IMR-90 (cell line): ENCODE measurements at regions not wholly inside any gene's neighbourhood (a gene's known extent, or its start where the extent isn't known, plus 50 kb on each side); places are given as distances from the start of the nearest gene placed in this dataset.

Experiments
- ATAC-seq: fragments of 200-7000 bp; cut with Tn5 transposase; 2 replicates; pipeline ENCODE4 v1.9.1; 2020; ENCODE audit warnings: low read depth, mild to moderate bottlenecking, moderate library complexity
- BruUV-seq: library from RNA; stranded (reverse); fragments of 400-500 nt; replicated peaks from 2 replicates; lab custom pipeline; 2021; lab: Mats Ljungman, UMichigan
- CTCF ChIA-PET: fragments of 300-600 bp; formaldehyde crosslinking; extraction: SDS; loops from one replicate; lab custom pipeline; 2021; ENCODE audit warnings: antibody characterized with exemption; lab: Yijun Ruan, JAX
- POLR2A ChIA-PET: fragments of 300-600 bp; sonication (Branson Sonifier 250); formaldehyde crosslinking; loops from one replicate; lab custom pipeline; 2022; ENCODE audit warnings: antibody characterized with exemption; ENCODE audit not compliant: unreplicated experiment; lab: Charles Lee
- DNase-seq: peaks from one replicate; pipeline ENCODE4 v3.0.0; 2013
- H2AFZ ChIP-seq: replicated peaks from 2 replicates; pipeline ENCODE3; 2013; ENCODE audit warnings: low read length, mild to moderate bottlenecking; ENCODE audit not compliant: poor library complexity
- H2AK5ac ChIP-seq: 2 replicates; pipeline ENCODE4 v1.6.1; 2013; ENCODE audit warnings: low read depth, low read length, inconsistent platforms
- H2AK9ac ChIP-seq: replicated peaks from 2 replicates; pipeline ENCODE3; 2013; ENCODE audit warnings: mild to moderate bottlenecking, low read depth, low read length, moderate library complexity; ENCODE audit not compliant: poor library complexity
- H2BK120ac ChIP-seq: 2 replicates; pipeline ENCODE4 v1.6.1; 2013; ENCODE audit warnings: low read depth, low read length, inconsistent platforms
- H2BK15ac ChIP-seq: 3 replicates; pipeline ENCODE4 v1.6.1; 2013; ENCODE audit warnings: low read depth, low read length, inconsistent platforms
- H2BK20ac ChIP-seq: 2 replicates; pipeline ENCODE4 v1.6.1; 2013; ENCODE audit warnings: low read depth, mild to moderate bottlenecking, inconsistent platforms, low read length, moderate library complexity
- H2BK5ac ChIP-seq: 2 replicates; pipeline ENCODE4 v1.6.1; 2013; ENCODE audit warnings: mild to moderate bottlenecking, low read depth, low read length, inconsistent platforms; ENCODE audit not compliant: poor library complexity, severe bottlenecking
- H3K14ac ChIP-seq: replicated peaks from 2 replicates; pipeline ENCODE4 v1.6.1; 2013; ENCODE audit warnings: low read depth, low read length, inconsistent platforms
- H3K18ac ChIP-seq: 2 replicates; pipeline ENCODE4 v1.6.1; 2013; ENCODE audit warnings: low read depth, low read length, control low read depth
- H3K23ac ChIP-seq: 2 replicates; pipeline ENCODE4 v1.6.1; 2013; ENCODE audit warnings: low read depth, low read length, inconsistent platforms
- H3K27ac ChIP-seq: 2 replicates; pipeline ENCODE4 v1.5.1; 2013; ENCODE audit warnings: mild to moderate bottlenecking, control low read depth, low read length; ENCODE audit not compliant: insufficient read depth
- H3K27me3 ChIP-seq: 2 replicates; pipeline ENCODE4 v1.6.1; 2013; ENCODE audit warnings: low read length; ENCODE audit not compliant: control insufficient read depth, insufficient read depth
- H3K36me3 ChIP-seq: 2 replicates; pipeline ENCODE4 v1.6.1; 2013; ENCODE audit warnings: low read length, mixed read lengths; ENCODE audit not compliant: control insufficient read depth, insufficient read depth
- H3K4ac ChIP-seq: 2 replicates; pipeline ENCODE4 v1.6.1; 2013; ENCODE audit warnings: low read depth, low read length, inconsistent platforms
- H3K4me1 ChIP-seq: 2 replicates; pipeline ENCODE4 v1.6.1; 2013; ENCODE audit warnings: low read length, mixed read lengths; ENCODE audit not compliant: control insufficient read depth, insufficient read depth
- H3K4me2 ChIP-seq: 2 replicates; pipeline ENCODE4 v1.6.1; 2013; ENCODE audit warnings: low read depth, mild to moderate bottlenecking, control low read depth, low read length, moderate library complexity
- H3K4me3 ChIP-seq: 2 replicates; pipeline ENCODE4 v1.5.1; 2013; ENCODE audit warnings: low read depth, mild to moderate bottlenecking, control low read depth, low read length, moderate library complexity; ENCODE audit not compliant: insufficient read depth
- H3K56ac ChIP-seq: 2 replicates; pipeline ENCODE4 v1.6.1; 2013; ENCODE audit warnings: low read length, inconsistent platforms; ENCODE audit not compliant: insufficient read depth; ENCODE audit errors: extremely low read depth
- H3K79me1 ChIP-seq, 2 experiments: 2 replicates each; pipeline ENCODE4 v1.6.1; 2013; ENCODE audit warnings: low read length in 2 of 2, inconsistent platforms in 1 of 2, low read depth in 1 of 2
- H3K9ac ChIP-seq: 2 replicates; pipeline ENCODE4 v1.6.1; 2013; ENCODE audit warnings: low read depth, low read length, control low read depth
- H3K9me1 ChIP-seq: 2 replicates; pipeline ENCODE4 v1.6.1; 2013; ENCODE audit warnings: low read length, inconsistent platforms; ENCODE audit not compliant: insufficient read depth
- H3K9me3 ChIP-seq: 2 replicates; pipeline ENCODE4 v1.6.1; 2013; ENCODE audit warnings: low read length; ENCODE audit not compliant: control insufficient read depth, insufficient read depth
- H4K20me1 ChIP-seq: 2 replicates; pipeline ENCODE4 v1.6.1; 2013; ENCODE audit warnings: low read length, inconsistent platforms; ENCODE audit not compliant: insufficient read depth
- H4K5ac ChIP-seq: 2 replicates; pipeline ENCODE4 v1.6.1; 2013; ENCODE audit warnings: mild to moderate bottlenecking, low read depth, low read length, control low read depth
- H4K8ac ChIP-seq, 2 experiments: 2 replicates each; pipeline ENCODE4 v1.6.1; 2013; ENCODE audit warnings: low read depth in 2 of 2, low read length in 2 of 2, control low read depth in 1 of 2, inconsistent platforms in 1 of 2
- H4K91ac ChIP-seq: 2 replicates; pipeline ENCODE4 v1.6.1; 2013; ENCODE audit warnings: low read depth, low read length, inconsistent platforms; ENCODE audit not compliant: insufficient read depth
- BHLHE40 ChIP-seq: fragments of 150-350 bp; IDR thresholded peaks from 2 replicates; pipeline ENCODE4 v1.6.1; 2016; ENCODE audit warnings: mild to moderate bottlenecking, low read depth, low read length
- CEBPB ChIP-seq: IDR thresholded peaks from 2 replicates; pipeline ENCODE4 v1.6.1; 2012; ENCODE audit warnings: low read depth, low read length, improper control_type of control experiment
- CHD1 ChIP-seq: IDR thresholded peaks from 2 replicates; pipeline ENCODE4 v1.6.1; 2012; ENCODE audit warnings: low read depth, low read length, improper control_type of control experiment
- FOS ChIP-seq: fragments of 150-350 bp; IDR thresholded peaks from 2 replicates; pipeline ENCODE4 v1.6.1; 2016; ENCODE audit warnings: low read depth, low read length
- MAFK ChIP-seq: IDR thresholded peaks from 2 replicates; pipeline ENCODE4 v1.6.1; 2012; ENCODE audit warnings: low read depth, low read length, improper control_type of control experiment
- MAZ ChIP-seq: IDR thresholded peaks from 2 replicates; pipeline ENCODE4 v1.6.1; 2012; ENCODE audit warnings: low read depth, mild to moderate bottlenecking, low read length, improper control_type of control experiment, moderate library complexity, borderline replicate concordance
- MXI1 ChIP-seq: IDR thresholded peaks from 2 replicates; pipeline ENCODE4 v1.6.1; 2012; ENCODE audit warnings: low read depth, mild to moderate bottlenecking, low read length, moderate library complexity, borderline replicate concordance
- NFE2L2 ChIP-seq: fragments of 150-350 bp; IDR thresholded peaks from 2 replicates; pipeline ENCODE4 v1.6.1; 2016; ENCODE audit warnings: low read depth, mild to moderate bottlenecking, low read length
- POLR2A ChIP-seq: IDR thresholded peaks from 2 replicates; pipeline ENCODE4 v1.6.1; 2012; ENCODE audit warnings: mild to moderate bottlenecking, low read depth, low read length
- RAD21 ChIP-seq: IDR thresholded peaks from 2 replicates; pipeline ENCODE4 v1.6.1; 2012; ENCODE audit warnings: low read length, improper control_type of control experiment
- RCOR1 ChIP-seq: IDR thresholded peaks from 2 replicates; pipeline ENCODE4 v1.6.1; 2012; ENCODE audit warnings: mild to moderate bottlenecking, low read length, improper control_type of control experiment; ENCODE audit not compliant: insufficient replicate concordance
- RFX5 ChIP-seq: IDR thresholded peaks from 2 replicates; pipeline ENCODE4 v1.8.0; 2012; ENCODE audit warnings: low read depth, mild to moderate bottlenecking, low read length, moderate library complexity
- SMC3 ChIP-seq: fragments of 150-350 bp; IDR thresholded peaks from 2 replicates; pipeline ENCODE4 v1.6.1; 2016; ENCODE audit warnings: low read depth, mild to moderate bottlenecking, antibody characterized with exemption, low read length, moderate library complexity
- WGBS, 2 experiments: methylation state at CpG; one replicate each; pipeline versions ENCODE4 v1.1.5 to v1.1.7; 2013; ENCODE audit warnings: missing lambda C conversion rate in 2 of 2; ENCODE audit not compliant: insufficient read length in 1 of 2; ENCODE audit errors: extremely low coverage in 2 of 2; 5-methylcytosine and 5-hydroxymethylcytosine counted together
- dilution Hi-C: fragments of 300-500 bp; cut with HindIII; formaldehyde crosslinking; loops from one replicate; pipeline ENCODE4 v1.14.3; 2018; ENCODE audit warnings: low sequenced_read_pairs; ENCODE audit not compliant: unreplicated experiment
- in situ Hi-C: fragments of 300-500 bp; cut with MboI; formaldehyde crosslinking; loops from 3 replicates; pipeline ENCODE4 v1.14.3; 2019; ENCODE audit warnings: low sequenced_read_pairs, inconsistent platforms, mixed read lengths
- intact Hi-C: fragments of 100-400 bp; cut with micrococcal nuclease; formaldehyde crosslinking; loops from 2 replicates; pipeline ENCODE4 v1.10.0; 2022
- TF ChIP-seq, protein P1 (sequence below): fragments of 150-350 bp; IDR thresholded peaks from 2 replicates; pipeline ENCODE4 v1.6.1; 2017; ENCODE audit warnings: mild to moderate bottlenecking, antibody characterized with exemption, low read length, low read depth
- TF ChIP-seq, protein P2 (sequence below): fragments of 150-350 bp; IDR thresholded peaks from 2 replicates; pipeline ENCODE4 v1.6.1; 2016; ENCODE audit warnings: low read depth, mild to moderate bottlenecking, low read length, moderate library complexity, borderline replicate concordance
- TF ChIP-seq, protein P3 (sequence below): conservative IDR thresholded peaks from 2 replicates; pipeline ENCODE4 v1.5.1; 2012; ENCODE audit warnings: mild to moderate bottlenecking, low read depth, low read length, improper control_type of control experiment

DNA sequence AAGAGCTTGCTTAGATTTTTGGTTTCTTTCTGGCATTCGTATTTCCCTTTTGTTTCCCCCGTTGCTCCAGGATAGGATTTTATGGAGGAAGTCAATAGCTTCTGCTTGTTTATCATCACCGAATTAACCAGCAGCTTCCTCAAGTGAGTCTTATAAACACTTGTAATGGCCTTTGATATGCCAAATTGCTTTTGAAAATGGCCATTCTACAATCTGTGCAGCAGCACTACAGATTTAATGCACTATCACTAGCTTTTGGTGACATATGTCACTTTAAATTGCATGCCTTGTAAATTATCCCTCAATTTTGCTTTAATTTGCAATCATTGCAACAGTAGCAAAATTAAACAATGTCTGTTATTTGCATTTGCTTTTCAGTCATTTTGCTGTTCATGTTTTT is 774.7 kb downstream of the METTL4 start:
- dilution Hi-C loops, result no loop called here
- Histone ChIP-seq H3K23ac (no peak overlapping the region), H3K4me1 (no peaks in the 10 kb centered on the region), H3K9me3 (peaks cover 4% of the 10 kb centered on the region), H3K4me2 (no peak overlapping the region), H3K56ac (no peak overlapping the region), H3K79me1 (no peaks in the 10 kb centered on the region), H3K18ac (no peak overlapping the region), H2AK5ac (no peak overlapping the region), H3K14ac (no peak overlapping the region), H3K36me3 (no peaks in the 10 kb centered on the region), H4K8ac (no peak overlapping the region), H2BK20ac (no peak overlapping the region), H2AK9ac (no peak overlapping the region), H4K5ac (no peak overlapping the region), H2BK5ac (no peak overlapping the region), H2BK15ac (no peak overlapping the region), H4K91ac (no peak overlapping the region), H3K9me1 (no peaks in the 10 kb centered on the region), H2AFZ (no peak overlapping the region), H2BK120ac (no peak overlapping the region), H3K4ac (no peak overlapping the region), H3K27me3 (no peaks in the 10 kb centered on the region), H3K4me3 (no peak overlapping the region), H3K9ac (no peak overlapping the region), H3K27ac (no peak overlapping the region), H4K20me1 (no peaks in the 10 kb centered on the region)
- CTCF ChIA-PET, result no interaction called here
- BruUV-seq, result no TSS peak
- TF ChIP-seq, protein P1, sequence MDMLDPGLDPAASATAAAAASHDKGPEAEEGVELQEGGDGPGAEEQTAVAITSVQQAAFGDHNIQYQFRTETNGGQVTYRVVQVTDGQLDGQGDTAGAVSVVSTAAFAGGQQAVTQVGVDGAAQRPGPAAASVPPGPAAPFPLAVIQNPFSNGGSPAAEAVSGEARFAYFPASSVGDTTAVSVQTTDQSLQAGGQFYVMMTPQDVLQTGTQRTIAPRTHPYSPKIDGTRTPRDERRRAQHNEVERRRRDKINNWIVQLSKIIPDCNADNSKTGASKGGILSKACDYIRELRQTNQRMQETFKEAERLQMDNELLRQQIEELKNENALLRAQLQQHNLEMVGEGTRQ, result no peak
- TF ChIP-seq CEBPB (no peak), NFE2L2 (no peak), RFX5 (no peak), MXI1 (no peak), RCOR1 (no peak), POLR2A (no peak), RAD21 (no peak), FOS (no peak), CHD1 (no peak), BHLHE40 (no peak), SMC3 (no peak), MAFK (no peak), MAZ (no peak)
- TF ChIP-seq, protein P2, sequence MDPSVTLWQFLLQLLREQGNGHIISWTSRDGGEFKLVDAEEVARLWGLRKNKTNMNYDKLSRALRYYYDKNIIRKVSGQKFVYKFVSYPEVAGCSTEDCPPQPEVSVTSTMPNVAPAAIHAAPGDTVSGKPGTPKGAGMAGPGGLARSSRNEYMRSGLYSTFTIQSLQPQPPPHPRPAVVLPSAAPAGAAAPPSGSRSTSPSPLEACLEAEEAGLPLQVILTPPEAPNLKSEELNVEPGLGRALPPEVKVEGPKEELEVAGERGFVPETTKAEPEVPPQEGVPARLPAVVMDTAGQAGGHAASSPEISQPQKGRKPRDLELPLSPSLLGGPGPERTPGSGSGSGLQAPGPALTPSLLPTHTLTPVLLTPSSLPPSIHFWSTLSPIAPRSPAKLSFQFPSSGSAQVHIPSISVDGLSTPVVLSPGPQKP, result no peak
- TF ChIP-seq, protein P3, sequence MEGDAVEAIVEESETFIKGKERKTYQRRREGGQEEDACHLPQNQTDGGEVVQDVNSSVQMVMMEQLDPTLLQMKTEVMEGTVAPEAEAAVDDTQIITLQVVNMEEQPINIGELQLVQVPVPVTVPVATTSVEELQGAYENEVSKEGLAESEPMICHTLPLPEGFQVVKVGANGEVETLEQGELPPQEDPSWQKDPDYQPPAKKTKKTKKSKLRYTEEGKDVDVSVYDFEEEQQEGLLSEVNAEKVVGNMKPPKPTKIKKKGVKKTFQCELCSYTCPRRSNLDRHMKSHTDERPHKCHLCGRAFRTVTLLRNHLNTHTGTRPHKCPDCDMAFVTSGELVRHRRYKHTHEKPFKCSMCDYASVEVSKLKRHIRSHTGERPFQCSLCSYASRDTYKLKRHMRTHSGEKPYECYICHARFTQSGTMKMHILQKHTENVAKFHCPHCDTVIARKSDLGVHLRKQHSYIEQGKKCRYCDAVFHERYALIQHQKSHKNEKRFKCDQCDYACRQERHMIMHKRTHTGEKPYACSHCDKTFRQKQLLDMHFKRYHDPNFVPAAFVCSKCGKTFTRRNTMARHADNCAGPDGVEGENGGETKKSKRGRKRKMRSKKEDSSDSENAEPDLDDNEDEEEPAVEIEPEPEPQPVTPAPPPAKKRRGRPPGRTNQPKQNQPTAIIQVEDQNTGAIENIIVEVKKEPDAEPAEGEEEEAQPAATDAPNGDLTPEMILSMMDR, result no peak
- no peak for DNase-seq
- POLR2A ChIA-PET, result no interaction called here
- intact Hi-C loops, result no loop called here
- no peak for ATAC-seq
- in situ Hi-C loops, result no loop called here
- WGBS, 2 experiments, result no CpG with 5 or more reads among the region's 3 CpGs
